RWPE2 (cell line): ENCODE measurements at regions not wholly inside any gene's neighbourhood (a gene's known extent, or its start where the extent isn't known, plus 50 kb on each side); places are given as distances from the start of the nearest gene placed in this dataset.

ENCODE experiments used
- ATAC-seq: fragments of 200-7000 bp; cut with Tn5 transposase; 3 replicates; pipeline ENCODE4 v1.9.1; 2021; ENCODE audit warnings: low read depth
- DNase-seq: peaks from one replicate; pipeline ENCODE4 v3.0.0-alpha.2; 2020; ENCODE audit warnings: low spot score
- H3K27ac ChIP-seq: fragments of 450-650 bp; 2 replicates; pipeline ENCODE4 v1.5.1; 2017; ENCODE audit warnings: mild to moderate bottlenecking; ENCODE audit not compliant: poor library complexity, severe bottlenecking
- H3K27me3 ChIP-seq: fragments of 250-450 bp; sonication (Bioruptor Pico); 2 replicates; pipeline ENCODE4 v1.5.1; 2021; ENCODE audit warnings: mild to moderate bottlenecking, moderate library complexity; ENCODE audit not compliant: insufficient read depth, poor library complexity, severe bottlenecking
- H3K36me3 ChIP-seq: fragments of 250-450 bp; sonication (Bioruptor Pico); 2 replicates; pipeline ENCODE4 v1.5.1; 2020; ENCODE audit warnings: low read depth, mild to moderate bottlenecking, moderate library complexity
- H3K4me1 ChIP-seq: fragments of 250-450 bp; sonication (Bioruptor Pico); 2 replicates; pipeline ENCODE4 v1.5.1; 2021; ENCODE audit warnings: mild to moderate bottlenecking, moderate library complexity; ENCODE audit not compliant: insufficient read depth, poor library complexity, severe bottlenecking
- H3K4me3 ChIP-seq: fragments of 250-450 bp; sonication (Bioruptor Pico); 2 replicates; pipeline ENCODE4 v1.5.1; 2021; ENCODE audit warnings: mild to moderate bottlenecking, moderate library complexity; ENCODE audit not compliant: severe bottlenecking
- H3K9me3 ChIP-seq: fragments of 250-450 bp; sonication (Bioruptor Pico); 2 replicates; pipeline ENCODE4 v1.5.1; 2021; ENCODE audit warnings: mild to moderate bottlenecking, moderate library complexity; ENCODE audit not compliant: severe bottlenecking
- TF ChIP-seq, protein P1 (sequence below): fragments of 450-650 bp; IDR thresholded peaks from one replicate; pipeline ENCODE4 v1.5.1; 2017; ENCODE audit warnings: mild to moderate bottlenecking, moderate library complexity; ENCODE audit not compliant: poor library complexity, severe bottlenecking

DNA sequence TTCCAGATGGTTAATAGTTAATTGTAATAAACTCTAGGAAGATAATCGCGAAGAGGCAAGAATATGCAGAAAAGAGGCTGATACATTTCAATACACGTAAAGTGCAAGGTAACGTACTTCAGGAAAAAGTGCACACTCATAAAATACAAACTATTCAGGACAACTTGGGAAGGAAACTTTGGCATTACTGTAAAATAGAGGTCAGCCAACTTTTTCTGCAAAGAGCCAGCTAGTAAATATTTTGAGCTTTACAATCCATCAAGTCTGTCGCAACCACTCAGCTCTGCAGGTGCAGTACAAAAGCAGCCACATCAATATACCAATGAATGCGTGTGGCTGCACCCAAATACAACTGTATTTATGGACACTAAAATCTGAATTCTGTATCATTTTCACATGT, 51.6 kb upstream of the THUMPD3 start:
- no peaks in the 10 kb centered on the region for H3K36me3 ChIP-seq
- ATAC-seq (no peak), DNase-seq (no peak)
- H3K4me3 ChIP-seq = no peak overlapping the region
- H3K27me3 ChIP-seq = no peaks in the 10 kb centered on the region
- no peaks in the 10 kb centered on the region for H3K9me3 ChIP-seq
- no peak overlapping the region for H3K27ac ChIP-seq
- H3K4me1 ChIP-seq = no peaks in the 10 kb centered on the region
- TF ChIP-seq, protein P1, sequence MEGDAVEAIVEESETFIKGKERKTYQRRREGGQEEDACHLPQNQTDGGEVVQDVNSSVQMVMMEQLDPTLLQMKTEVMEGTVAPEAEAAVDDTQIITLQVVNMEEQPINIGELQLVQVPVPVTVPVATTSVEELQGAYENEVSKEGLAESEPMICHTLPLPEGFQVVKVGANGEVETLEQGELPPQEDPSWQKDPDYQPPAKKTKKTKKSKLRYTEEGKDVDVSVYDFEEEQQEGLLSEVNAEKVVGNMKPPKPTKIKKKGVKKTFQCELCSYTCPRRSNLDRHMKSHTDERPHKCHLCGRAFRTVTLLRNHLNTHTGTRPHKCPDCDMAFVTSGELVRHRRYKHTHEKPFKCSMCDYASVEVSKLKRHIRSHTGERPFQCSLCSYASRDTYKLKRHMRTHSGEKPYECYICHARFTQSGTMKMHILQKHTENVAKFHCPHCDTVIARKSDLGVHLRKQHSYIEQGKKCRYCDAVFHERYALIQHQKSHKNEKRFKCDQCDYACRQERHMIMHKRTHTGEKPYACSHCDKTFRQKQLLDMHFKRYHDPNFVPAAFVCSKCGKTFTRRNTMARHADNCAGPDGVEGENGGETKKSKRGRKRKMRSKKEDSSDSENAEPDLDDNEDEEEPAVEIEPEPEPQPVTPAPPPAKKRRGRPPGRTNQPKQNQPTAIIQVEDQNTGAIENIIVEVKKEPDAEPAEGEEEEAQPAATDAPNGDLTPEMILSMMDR = no peak
